GM12878 (cell line): ENCODE measurements at regions not wholly inside any gene's neighbourhood (a gene's known extent, or its start where the extent isn't known, plus 50 kb on each side); places are given as distances from the start of the nearest gene placed in this dataset.

Source experiments
- ATAC-seq: fragments of 200-7000 bp; cut with Tn5 transposase; 3 replicates; pipeline ENCODE4 v1.9.1; 2020; ENCODE audit warnings: mild to moderate bottlenecking, moderate library complexity
- BruUV-seq: library from RNA; stranded (reverse); fragments of 400-500 nt; replicated peaks from 2 replicates; lab custom pipeline; 2021; lab: Mats Ljungman, UMichigan
- CTCF ChIA-PET: fragments of 300-600 bp; sonication (Branson Sonifier 250); formaldehyde crosslinking; extraction: SDS; loops from one replicate; lab custom pipeline; 2021; ENCODE audit warnings: inconsistent platforms; lab: Yijun Ruan, JAX
- POLR2A ChIA-PET: fragments of 350-600 bp; formaldehyde crosslinking; extraction: SDS; loops from one replicate; lab custom pipeline; 2021; ENCODE audit warnings: inconsistent platforms; lab: Charles Lee
- RAD21 ChIA-PET: fragments of 300-600 bp; sonication (Branson Sonifier 250); formaldehyde crosslinking; loops from one replicate; lab custom pipeline; 2023; ENCODE audit warnings: antibody characterized with exemption; ENCODE audit not compliant: unreplicated experiment; lab: Charles Lee
- SMC1A ChIA-PET: fragments of 300-600 bp; sonication (Branson Sonifier 250); formaldehyde crosslinking; loops from one replicate; lab custom pipeline; 2023; ENCODE audit not compliant: unreplicated experiment, uncharacterized antibody; lab: Charles Lee
- DNase-seq: peaks from one replicate; pipeline ENCODE4 v3.0.0-alpha.2; 2011; ENCODE audit warnings: low read depth, low spot score
- FAIRE-seq: peaks from 3 replicates; lab custom pipeline; 2011; peaks lifted over from hg19 to GRCh38; lab: Jason Lieb, UNC
- H2AFZ ChIP-seq: 2 replicates; pipeline ENCODE4 v1.6.0; 2011; ENCODE audit warnings: low read depth, low read length, control low read depth; ENCODE audit not compliant: control insufficient read depth
- H3K27ac ChIP-seq: 2 replicates; pipeline ENCODE4 v1.5.1; 2011; ENCODE audit warnings: control low read depth; ENCODE audit not compliant: control insufficient read depth, insufficient read depth
- H3K27me3 ChIP-seq, 2 experiments: replicated peaks in 1 of 2; 2 replicates each; pipeline versions ENCODE4 v1.6.0 to v1.6.1; 2011; ENCODE audit warnings: low read length in 1 of 2; ENCODE audit not compliant: control insufficient read depth in 2 of 2, insufficient read depth in 2 of 2
- H3K36me3 ChIP-seq, 2 experiments: 2 replicates each; pipeline ENCODE4 v1.5.1; 2011; ENCODE audit warnings: low read length in 1 of 2; ENCODE audit not compliant: control insufficient read depth in 2 of 2, insufficient read depth in 2 of 2
- H3K4me1 ChIP-seq: 2 replicates; pipeline ENCODE4 v1.6.1; 2011; ENCODE audit warnings: mild to moderate bottlenecking, low read length, moderate library complexity, mixed read lengths; ENCODE audit not compliant: control insufficient read depth, insufficient read depth
- H3K4me2 ChIP-seq: 2 replicates; pipeline ENCODE4 v1.6.0; 2011; ENCODE audit warnings: control low read depth; ENCODE audit not compliant: control insufficient read depth, insufficient read depth
- H3K4me3 ChIP-seq: fragments of 200-600 bp; sonication (generic); 2 replicates; pipeline ENCODE4 v1.5.1; 2016
- H3K79me2 ChIP-seq: 2 replicates; pipeline ENCODE4 v1.6.0; 2011; ENCODE audit warnings: low read length; ENCODE audit not compliant: control insufficient read depth, insufficient read depth
- H3K9ac ChIP-seq: 2 replicates; pipeline ENCODE4 v1.8.0; 2011; ENCODE audit warnings: low read length, control low read depth, mixed read lengths; ENCODE audit not compliant: control insufficient read depth, insufficient read depth
- H3K9me3 ChIP-seq: replicated peaks from 3 replicates; pipeline ENCODE4 v1.5.1; 2011; ENCODE audit warnings: mild to moderate bottlenecking, low read length; ENCODE audit not compliant: control insufficient read depth, insufficient read depth
- H4K20me1 ChIP-seq: 2 replicates; pipeline ENCODE4 v1.6.0; 2011; ENCODE audit not compliant: control insufficient read depth, insufficient read depth
- ATF7 ChIP-seq: fragments of 450-650 bp; IDR thresholded peaks from 2 replicates; pipeline ENCODE4 v1.6.1; 2016; ENCODE audit warnings: low read depth, mild to moderate bottlenecking
- BCL11A ChIP-seq: IDR thresholded peaks from 2 replicates; pipeline ENCODE4 v1.6.1; 2011; ENCODE audit warnings: low read depth, low read length
- ETV6 ChIP-seq, 2 experiments: fragments of 450-650 bp in 1 of 2; IDR thresholded peaks in 1 of 2; conservative IDR thresholded peaks in 1 of 2; 2 replicates each; pipeline ENCODE4 v1.6.1; 2014; ENCODE audit warnings: antibody characterized with exemption in 1 of 2, borderline replicate concordance in 1 of 2, low read depth in 1 of 2, mild to moderate bottlenecking in 1 of 2, moderate library complexity in 1 of 2
- IKZF2 ChIP-seq, 2 experiments: fragments of 450-650 bp; IDR thresholded peaks; 2 replicates each; pipeline ENCODE4 v1.6.1; 2017; ENCODE audit warnings: mild to moderate bottlenecking in 2 of 2, moderate library complexity in 2 of 2
- JUNB ChIP-seq: IDR thresholded peaks from 2 replicates; pipeline ENCODE4 v1.6.1; 2016; ENCODE audit warnings: antibody characterized with exemption, mild to moderate bottlenecking
- MTA2 ChIP-seq: fragments of 450-650 bp; IDR thresholded peaks from 2 replicates; pipeline ENCODE4 v1.6.1; 2016; ENCODE audit warnings: low read depth, mild to moderate bottlenecking, moderate library complexity
- MYB ChIP-seq: fragments of 150-350 bp; IDR thresholded peaks from 2 replicates; pipeline ENCODE4 v1.6.1; 2014; ENCODE audit warnings: mild to moderate bottlenecking, low read depth, low read length, borderline replicate concordance
- NR2F1 ChIP-seq: fragments of 450-650 bp; conservative IDR thresholded peaks from 2 replicates; pipeline ENCODE4 v1.6.1; 2017; ENCODE audit warnings: mild to moderate bottlenecking
- RUNX3 ChIP-seq: IDR thresholded peaks from 2 replicates; pipeline ENCODE4 v1.6.1; 2012; ENCODE audit warnings: low read length, inconsistent platforms
- TCF3 ChIP-seq: IDR thresholded peaks from 2 replicates; pipeline ENCODE4 v1.6.1; 2012; ENCODE audit warnings: low read depth, mild to moderate bottlenecking, low read length, borderline replicate concordance; ENCODE audit not compliant: insufficient read depth
- TCF7 ChIP-seq: IDR thresholded peaks from 2 replicates; pipeline ENCODE4 v1.6.1; 2014; ENCODE audit warnings: antibody characterized with exemption, borderline replicate concordance
- WGBS: methylation state at CpG from one replicate; pipeline ENCODE4 v1.1.6; 2016; ENCODE audit warnings: low lambda C conversion rate; ENCODE audit not compliant: insufficient replicate concordance, insufficient coverage; ENCODE audit errors: missing lambda C conversion rate; 5-methylcytosine and 5-hydroxymethylcytosine counted together
- in situ Hi-C: fragments of 300-500 bp; cut with MboI; formaldehyde crosslinking; loops from 9 replicates; pipeline ENCODE4 v1.14.3; 2018; ENCODE audit warnings: mixed read lengths
- intact Hi-C: fragments of 100-400 bp; cut with micrococcal nuclease; formaldehyde crosslinking; loops from one replicate; pipeline ENCODE4 v1.14.2; 2022; ENCODE audit not compliant: unreplicated experiment

DNA sequence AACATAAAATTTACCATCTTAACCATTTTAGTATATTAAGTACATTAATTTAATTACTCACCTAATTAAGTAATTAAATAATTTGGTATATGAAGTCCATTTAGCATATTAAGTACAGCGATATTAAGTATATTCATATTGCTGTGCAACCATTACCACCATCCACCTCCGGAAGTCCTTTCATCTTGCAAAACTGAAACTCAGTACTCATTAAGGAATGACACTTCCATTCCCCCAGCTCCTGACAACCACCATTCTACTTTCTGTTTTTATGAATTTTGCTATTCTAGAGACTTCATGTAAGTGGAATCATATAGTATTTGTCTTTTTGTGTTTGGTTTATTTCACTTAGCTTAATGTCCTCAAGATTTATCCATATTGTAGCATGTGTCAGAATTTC lies 61.1 kb upstream of the GTSF1L start:
- TF ChIP-seq MYB (no peak), IKZF2 (IDR thresholded peaks at IDR 0.05) (peak; percentile 43 to 48; a peak in 3 of 4 replicates), JUNB (no peak), ATF7 (peak; percentile 21; the same call in 1 of the 2 replicates), MTA2 (peak; percentile 73), NR2F1 (no peak), TCF3 (no peak), BCL11A (peak; percentile 43; the same call in 1 of the 2 replicates), TCF7 (0 out of 2 replicates have a peak, but pooled peaks have one; percentile 51), RUNX3 (peak; percentile 54), ETV6 (conservative IDR thresholded peaks at IDR 0.05 in 1 of 2, IDR thresholded peaks at IDR 0.05 in 1 of 2; ENCODE audit: borderline replicate concordance in 1 of 2, low read depth in 1 of 2) (0 out of 4 replicates have a peak, but pooled peaks of 1 of the 2 experiments have one; percentile 54)
- ChIA-PET CTCF (interaction anchor here (0.6 to 1.5 kb wide), 3 partner anchors 12 to 38 kb away, joined by 3 to 4 read pairs (median 4); no protein-coding TSS in a partner anchor), RAD21 (interaction anchor here (0.6 to 1.2 kb wide), 4 partner anchors 11 to 155 kb away, joined by 3 to 7 read pairs (median 4); no protein-coding TSS in a partner anchor), SMC1A (interaction anchor here (0.8 to 1.7 kb wide), 5 partner anchors 9 to 47 kb away, joined by 3 to 7 read pairs (median 4); no protein-coding TSS in a partner anchor), POLR2A (interaction anchor here (1.0 kb wide), 1 partner anchor 132 kb away, joined by 3 read pairs; no protein-coding TSS in a partner anchor)
- no peaks in the 10 kb centered on the region for H3K79me2 ChIP-seq
- intact Hi-C loops, result loop anchor here (1.0 kb wide), 1 partner anchor 37 kb away; no protein-coding TSS in a partner anchor
- no peaks in the 10 kb centered on the region for H4K20me1 ChIP-seq
- H3K9me3 ChIP-seq, result peaks cover 3% of the 10 kb centered on the region; the same call in 2 of the 3 replicates
- no peak for DNase-seq
- peaks cover 8% of the 10 kb centered on the region for H3K4me1 ChIP-seq
- no peak overlapping the region for H2AFZ ChIP-seq
- ATAC-seq, result peak; percentile 85
- in situ Hi-C loops, result no loop called here
- WGBS, result 44% methylated on average over 2 of the region's 2 CpGs
- no peak overlapping the region for H3K27ac ChIP-seq
- no peaks in the 10 kb centered on the region for H3K36me3 ChIP-seq
- no peak for FAIRE-seq
- no peak overlapping the region; the same call in 1 of the 2 replicates for H3K4me2 ChIP-seq
- no TSS peak for BruUV-seq
- H3K9ac ChIP-seq, result no peak overlapping the region
- H3K4me3 ChIP-seq, result no peak overlapping the region
- no peaks in the 10 kb centered on the region for H3K27me3 ChIP-seq
